A204.1 (cell line): ENCODE measurements at regions not wholly inside any gene's neighbourhood (a gene's known extent, or its start where the extent isn't known, plus 50 kb on each side); places are given as distances from the start of the nearest gene placed in this dataset.

Experiments
- FAIRE-seq: peaks from 2 replicates; lab custom pipeline; 2012; peaks lifted over from hg19 to GRCh38; lab: Jason Lieb, UNC

DNA sequence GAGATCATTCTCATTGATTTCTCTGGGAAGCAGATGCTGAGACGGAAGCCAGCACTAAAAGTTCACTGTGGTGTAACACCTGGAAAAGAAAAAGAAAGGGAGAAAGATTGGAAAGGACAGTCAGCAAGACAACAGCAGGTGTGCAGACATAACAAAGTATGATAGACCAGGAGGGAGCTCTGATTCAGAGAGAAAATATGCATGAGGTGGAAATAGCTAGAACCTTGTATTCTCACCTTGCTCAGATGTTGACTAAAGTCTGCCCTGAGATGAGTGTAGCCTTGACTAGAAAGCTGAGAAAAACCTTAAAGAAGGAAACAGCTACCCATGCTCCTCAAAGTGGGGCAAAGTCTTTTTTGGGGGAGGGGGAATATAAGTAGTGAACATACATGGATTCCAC, 1711.8 kb downstream of the EFNB2 start:
- no peak for FAIRE-seq

DNA sequence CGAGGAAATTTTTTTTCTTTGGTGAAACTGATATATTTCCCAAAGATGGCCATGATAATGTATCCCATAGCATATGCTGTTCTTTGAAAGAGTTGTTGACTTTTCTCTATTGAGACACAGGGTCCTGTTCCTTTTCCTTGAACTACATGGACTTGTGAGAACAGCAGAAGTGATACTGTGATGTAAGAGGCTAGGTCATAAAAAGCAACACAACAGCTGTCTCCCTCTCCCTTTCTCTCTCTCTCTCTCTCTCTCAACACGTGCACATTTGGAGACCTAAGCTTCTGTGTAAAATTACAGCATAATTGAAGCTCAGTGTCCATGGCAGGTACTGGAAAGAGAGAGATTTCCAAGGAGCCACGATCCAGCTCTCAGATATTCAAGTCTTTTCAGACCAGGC, 1712.4 kb downstream of the EFNB2 start:
- FAIRE-seq = no peak

DNA sequence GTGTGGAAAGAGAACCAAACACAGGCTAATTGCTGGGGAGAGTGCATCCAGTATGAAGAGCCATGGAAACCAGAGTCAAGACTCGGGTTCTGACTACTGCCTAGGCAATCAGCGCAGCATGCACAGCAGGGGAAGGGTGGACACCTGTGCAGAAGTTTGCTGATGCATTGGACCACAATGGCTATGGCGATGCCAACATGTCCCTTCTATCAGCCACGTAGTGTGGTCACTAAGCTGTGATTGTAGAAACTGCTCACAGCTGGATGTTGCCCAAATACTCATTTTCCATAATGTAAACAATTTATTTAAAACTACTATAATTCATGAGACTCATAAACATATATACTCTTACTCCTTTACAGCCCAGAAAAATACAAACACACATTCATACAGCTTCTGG, 1718.2 kb downstream of the EFNB2 start:
- FAIRE-seq = no peak

DNA sequence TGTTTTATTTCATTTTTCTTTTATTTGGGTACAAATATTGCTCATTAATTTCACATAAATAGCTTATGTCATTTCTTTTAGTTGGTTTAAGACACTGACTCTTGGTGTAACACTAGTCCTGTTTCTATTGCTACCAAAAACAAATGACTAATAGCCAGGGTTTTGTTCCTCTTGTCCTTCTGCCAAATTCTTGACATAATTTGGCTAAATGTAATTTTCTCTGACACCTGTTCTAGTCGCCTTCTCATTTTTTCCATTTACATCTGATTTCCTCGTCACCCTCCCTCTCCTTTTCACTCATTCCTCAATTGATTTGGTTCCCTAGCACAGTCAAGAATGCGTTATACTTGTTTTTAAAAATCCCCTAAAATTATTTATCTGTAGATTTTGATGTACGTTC, 1718.7 kb downstream of the EFNB2 start:
- FAIRE-seq = no peak

DNA sequence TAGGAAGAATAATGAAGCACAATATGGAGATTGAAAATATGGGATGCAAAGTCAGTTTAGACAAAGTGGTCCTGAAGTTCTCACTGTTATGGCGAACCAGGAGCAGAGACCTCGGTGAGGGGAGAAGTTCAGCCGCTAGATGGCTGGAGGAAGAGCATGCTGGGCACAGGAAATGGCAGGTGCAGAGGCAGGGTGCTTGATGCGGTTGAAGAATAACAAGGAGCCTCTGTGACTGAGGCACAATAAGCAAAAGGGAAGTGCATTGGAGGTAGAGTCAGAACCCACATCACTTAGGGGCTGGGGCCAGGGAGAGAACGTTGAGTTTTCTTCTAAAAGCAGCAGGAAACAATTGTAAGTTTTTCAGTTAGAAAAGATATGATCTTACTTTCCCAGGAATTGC, 1725.2 kb downstream of the EFNB2 start:
- FAIRE-seq = no peak

DNA sequence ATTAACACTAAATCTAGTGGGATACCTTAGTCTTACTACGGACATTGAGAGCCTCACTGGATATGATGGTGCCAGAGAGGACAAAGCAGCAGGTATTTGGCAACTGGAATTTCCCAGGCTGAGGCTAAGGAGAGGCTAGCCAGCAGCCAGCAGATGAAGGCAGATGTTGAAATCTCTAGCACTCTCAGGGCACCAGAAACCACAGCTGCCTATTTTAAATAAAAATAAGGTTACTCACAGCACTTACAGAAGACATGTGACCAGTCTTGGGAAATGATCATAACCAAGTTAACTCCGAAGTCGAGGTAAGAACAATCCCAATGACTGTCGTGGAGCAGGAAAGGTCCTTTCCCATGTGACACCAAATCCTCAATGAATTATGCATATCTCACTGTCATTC, 1726.0 kb downstream of the EFNB2 start:
- no peak for FAIRE-seq

DNA sequence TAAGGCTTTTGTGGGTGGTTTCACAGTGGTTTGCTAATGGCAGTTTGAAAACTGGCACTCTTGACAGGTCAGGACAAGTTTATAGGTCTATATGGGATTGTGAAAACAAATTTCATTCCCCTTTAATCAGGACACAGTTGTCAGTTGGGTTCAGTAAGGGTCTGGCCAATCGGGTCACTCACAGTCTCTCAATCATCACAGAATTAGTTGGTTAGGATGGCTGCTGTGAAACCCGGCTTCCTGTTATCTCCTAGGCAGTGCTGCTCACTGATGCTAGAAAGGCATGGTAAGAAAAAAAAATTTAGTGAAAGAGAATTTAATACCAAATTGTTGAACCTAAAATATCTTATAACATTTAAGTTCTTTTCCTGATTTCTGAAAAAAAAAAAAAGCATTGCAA, 1730.1 kb downstream of the EFNB2 start:
- FAIRE-seq = no peak

DNA sequence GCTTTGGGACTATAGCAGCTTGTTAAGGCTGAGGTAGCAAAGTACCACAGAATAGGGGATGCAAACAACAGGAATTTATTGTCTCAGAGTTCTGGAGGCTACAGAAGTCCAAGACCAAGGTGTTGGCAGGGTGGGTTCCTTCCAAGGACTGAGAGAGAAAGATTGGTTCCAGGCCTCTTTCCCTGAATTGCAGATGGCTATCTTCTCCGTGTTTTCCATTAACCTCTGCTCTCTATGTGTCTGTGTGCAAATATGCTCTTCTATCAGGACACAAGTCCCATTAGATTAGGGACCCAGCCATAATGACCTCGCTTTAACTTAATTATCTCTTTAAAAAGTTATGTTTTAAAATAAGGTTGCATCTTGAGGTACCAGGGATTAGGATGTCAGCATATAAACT, 1732.9 kb upstream of the SLC10A2 start:
- no peak for FAIRE-seq

DNA sequence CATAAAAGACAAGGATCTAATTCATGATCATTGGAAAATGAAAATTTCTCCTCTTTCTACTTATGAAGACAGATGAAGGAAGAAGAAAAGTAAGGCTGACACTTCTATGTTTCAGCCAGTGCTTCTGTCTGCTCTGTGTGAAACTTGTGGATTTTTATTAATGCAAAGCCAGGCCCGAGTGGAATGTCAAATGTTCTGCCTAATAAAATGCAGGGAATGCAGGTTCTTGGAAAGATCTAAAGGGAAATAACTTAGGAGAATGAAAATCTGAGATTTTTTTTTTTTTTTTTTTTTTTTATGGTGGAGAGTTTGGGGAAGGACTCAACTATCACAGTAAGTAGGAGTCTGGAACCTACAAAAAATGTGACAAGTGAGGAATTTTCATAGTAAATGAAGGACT, 1732.3 kb upstream of the SLC10A2 start:
- FAIRE-seq = no peak

DNA sequence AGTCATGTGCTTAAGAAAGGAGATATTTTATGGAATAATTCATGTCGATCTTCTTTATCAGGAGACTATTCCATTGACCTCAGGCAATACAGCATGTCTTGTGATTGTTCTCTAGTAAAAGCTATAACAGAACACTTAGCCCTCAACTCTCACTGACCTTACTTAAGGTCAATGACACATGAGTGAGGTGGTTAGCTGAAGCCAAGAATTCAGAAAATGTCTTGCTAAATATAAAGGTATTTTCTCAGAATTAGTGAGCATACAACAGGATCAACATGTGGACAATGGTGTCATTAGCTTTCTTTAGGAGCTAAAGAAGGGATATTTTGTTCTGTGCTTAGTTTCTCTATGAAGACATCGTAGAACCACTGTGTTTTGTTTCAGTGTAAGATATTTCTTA, 1730.4 kb upstream of the SLC10A2 start:
- FAIRE-seq = no peak

DNA sequence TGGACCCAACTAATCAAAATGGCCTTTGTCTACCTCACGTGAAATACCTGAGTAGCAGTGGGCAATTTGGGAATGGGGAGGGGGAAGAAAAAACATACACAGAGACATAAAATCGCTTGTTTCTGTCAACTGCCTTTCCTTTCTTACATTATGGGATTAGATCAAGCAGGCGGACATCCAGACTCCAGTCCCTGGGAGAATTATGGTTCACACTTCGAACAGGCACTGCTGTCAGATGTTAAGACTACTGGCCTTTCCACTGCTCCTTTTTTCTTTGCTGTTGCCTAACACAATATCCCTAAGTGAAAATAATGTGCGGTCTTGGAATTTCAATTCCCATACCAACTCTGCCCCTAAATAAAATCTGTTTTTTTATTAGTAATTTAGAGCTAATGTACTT, 1719.7 kb upstream of the SLC10A2 start:
- no peak for FAIRE-seq

DNA sequence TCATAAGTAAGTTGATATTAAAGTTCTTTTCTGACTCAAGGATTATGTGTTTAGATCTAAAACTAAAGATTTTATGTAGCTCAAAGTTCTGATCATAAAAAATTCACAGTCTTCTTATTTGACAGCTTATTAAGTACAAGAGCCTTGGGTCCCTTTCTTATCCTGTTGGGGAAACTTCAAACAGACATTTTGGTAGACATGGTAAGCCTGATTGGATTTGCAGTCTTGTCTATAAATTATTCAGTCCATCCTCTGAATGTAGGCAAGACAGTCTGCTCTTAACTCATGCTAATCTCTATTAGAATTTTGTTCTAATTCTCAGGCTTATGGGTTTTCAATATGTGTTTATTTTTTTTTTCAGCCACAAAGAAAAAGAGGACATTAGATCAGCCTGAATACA, 1718.7 kb upstream of the SLC10A2 start:
- no peak for FAIRE-seq

DNA sequence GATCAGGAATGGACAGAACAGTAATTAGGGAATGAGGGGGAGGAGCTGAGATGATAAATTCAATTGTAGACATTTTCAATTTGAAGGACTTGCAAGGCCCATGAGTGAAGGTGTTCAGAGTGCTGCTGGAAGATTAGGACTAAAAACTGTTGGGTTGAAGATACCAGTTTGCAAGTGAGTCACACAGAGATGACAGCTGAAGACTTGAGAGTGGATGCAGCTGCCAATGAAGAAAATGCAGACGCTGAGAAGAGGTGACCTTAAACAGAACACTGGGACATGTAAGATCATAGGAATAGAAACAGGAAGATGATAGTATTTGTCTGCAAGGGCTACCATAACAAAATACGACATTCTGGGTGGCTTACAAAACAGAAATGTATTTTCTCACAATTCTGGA, 1716.5 kb upstream of the SLC10A2 start:
- no peak for FAIRE-seq

DNA sequence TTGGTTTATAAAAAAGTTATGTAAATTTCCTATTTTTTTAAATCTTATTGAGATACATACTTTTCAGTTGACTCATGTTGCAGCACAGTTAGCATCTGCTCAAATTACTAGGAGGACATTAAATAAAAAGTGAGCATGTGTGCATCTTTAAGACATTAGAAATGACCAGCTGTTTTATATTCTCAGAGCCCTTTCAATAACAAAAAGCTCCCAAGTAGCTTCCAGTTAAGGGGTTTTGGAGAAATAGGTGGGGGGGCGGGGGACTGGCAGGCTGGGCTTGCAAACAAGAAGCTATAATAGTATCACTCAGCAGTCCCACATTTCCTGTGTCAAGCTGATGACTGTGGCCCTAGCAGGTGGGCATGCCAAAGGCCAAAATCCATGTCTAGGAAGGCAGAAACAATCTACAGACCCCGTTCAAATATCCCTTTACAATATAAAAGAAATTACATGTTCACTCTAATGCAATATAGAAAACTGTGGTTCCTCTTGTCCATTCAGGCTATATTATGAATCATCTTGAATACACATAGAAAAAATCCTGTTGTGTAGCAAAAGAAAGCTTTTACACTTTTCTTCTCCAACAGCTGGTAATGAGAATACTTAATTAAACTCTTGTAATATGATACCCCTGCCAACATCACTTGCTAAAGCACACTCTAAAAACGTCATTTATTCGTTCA, 1713.2 kb upstream of the SLC10A2 start:
- no peak for FAIRE-seq

DNA sequence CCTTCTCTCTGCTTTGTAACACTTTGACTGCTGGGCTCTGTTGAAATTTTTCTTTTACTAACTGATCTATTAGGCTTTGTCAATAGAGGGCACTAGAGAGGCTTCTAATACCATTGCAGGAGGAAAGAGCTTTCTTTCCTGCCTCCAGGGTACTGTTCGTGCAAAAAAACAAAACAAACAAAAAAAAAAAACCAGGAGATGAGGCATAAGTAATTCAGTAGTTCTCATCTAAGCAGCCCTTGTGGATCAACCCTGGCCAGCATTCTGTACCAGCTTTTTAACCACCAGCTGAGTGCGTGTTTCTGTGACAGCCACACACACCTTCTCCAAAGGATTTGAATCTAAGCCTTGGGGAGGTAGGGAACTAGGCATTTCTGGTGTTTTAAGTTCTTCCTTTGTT, 1707.6 kb upstream of the SLC10A2 start:
- no peak for FAIRE-seq

DNA sequence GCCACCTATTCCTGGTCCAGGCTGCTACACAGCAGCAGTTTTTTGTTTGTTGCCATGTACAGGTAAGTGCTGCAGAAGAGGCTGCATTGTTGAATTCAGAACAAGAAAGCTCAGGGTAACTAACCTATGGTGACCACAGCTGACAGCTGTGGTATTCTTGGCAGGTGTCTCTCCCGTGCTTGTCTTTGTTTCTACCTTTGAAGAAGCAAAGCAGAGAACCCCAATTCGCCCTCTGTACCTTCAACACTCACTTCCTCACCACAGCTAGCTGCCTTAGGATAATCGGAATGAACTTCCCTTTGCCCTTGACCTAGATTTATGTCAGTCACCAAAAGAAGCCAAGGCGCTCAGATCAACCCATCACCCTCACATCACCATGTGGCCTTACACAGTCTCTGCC, 1703.3 kb upstream of the SLC10A2 start:
- no peak for FAIRE-seq

DNA sequence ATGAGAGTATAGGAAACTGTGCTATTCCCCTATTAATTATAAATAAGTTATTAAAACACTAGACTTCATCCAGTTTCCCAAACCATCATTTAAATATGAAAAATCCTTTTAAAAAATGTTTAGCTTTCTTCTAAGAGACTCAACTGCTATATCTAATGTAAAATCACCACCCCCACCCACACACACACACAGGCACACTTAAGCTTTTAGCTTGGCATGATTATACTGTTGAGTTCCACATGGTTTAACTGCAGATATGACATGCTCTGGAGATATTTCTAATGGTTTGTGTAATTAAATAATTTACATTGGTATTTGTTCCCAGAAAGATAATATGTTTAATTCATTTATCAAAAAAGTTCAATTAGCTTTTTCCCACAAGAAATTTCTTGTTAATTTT, 1700.1 kb upstream of the SLC10A2 start:
- no peak for FAIRE-seq

DNA sequence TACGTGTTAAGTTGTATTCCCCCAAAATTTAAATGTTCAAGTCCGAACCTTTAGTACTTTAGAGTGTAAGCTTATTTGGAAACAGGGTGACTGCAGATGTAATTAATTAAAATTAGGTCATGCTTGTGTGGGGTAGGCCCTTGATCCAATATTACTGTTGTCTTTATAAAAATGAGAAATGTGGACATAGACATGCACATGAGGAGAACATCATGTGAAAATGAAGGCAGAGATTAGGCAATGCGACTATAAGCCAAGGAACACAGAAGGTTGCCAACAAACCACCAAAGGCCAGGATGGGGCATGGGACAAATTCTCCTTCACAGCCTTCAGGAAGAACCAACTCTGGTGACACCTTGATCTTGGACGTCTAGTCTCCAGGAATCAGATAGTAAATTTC, 1698.4 kb upstream of the SLC10A2 start:
- FAIRE-seq = no peak

DNA sequence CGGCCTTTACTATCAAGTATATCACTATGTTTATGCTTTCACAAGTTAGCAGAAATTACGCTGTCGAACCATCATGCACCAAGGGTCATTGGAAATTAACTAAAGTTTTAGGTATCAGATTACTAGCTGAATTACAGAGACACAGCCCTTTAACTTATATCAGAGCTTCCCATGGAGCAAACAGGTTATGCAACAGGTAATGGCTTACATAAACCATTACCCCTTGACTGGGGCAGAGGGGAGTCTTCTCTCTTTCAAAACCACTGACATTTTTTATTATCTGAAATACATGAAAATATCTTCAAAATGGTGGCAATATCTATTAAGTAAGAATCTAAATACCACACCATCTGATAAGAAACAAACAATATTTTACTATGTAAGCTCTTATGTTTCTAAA, 1692.9 kb upstream of the SLC10A2 start:
- no peak for FAIRE-seq

DNA sequence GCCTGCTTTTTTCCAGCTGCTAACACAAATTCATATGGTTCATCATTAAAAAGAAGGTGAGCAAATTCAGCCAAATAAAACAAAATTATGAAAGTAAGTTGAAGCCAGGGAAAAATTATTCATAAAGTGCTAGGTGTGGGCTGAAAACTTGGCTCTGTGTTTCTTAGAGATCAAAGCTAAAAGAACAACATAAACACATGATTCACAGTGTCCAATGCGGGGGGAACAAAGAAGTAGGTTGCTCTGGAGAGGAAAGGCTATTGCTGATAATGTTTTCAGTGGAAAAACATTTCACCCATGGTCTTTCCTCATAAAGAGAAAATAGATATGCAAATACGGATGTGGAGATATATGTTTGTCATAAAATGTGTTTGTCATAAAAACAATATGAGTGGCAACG, 1691.5 kb upstream of the SLC10A2 start:
- no peak for FAIRE-seq

DNA sequence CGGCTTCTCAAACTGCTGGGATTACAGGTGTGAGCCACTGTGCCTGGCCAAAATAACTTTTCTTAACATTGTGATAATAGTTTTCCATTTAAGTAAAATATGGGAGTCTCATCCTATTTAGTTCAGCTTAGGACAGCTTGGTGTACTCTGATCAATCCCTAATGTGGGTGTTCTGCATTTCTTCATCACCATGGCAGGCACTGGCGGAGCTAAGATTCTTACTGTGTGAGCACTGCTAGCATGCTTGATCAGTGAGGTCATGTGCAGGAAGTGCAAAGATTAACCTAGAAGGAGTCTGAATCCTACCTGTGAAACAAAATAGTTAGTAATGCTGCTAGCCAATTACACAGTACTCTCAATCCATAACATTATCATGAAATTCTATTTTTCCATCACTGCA, 1684.2 kb upstream of the SLC10A2 start:
- FAIRE-seq = no peak

DNA sequence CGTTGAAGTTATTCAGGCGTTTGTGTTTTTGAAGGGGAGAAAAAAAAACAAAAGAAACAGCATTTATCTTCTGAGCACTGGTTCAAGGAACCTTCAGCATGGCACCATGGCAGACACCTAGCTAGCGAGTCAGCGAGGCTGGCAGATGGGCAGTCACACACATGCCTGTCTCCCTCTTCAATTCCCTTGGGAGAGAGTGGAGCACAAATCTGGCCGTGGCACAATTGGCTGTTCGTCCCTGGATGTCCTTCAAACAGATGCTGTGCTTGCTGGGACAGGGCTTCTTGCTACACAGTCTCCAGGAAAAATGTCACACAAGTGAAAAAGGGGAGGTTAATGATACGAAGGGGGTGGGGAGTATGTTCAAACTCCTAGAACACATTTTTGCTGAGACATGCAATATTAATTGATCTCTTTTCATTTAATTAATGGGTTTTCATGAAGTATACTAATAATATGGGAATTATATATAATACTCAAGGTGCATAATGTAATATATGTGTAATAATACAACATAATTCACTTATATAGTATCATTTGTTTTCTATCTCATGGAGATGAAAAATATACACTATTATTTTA, 1674.5 kb upstream of the SLC10A2 start:
- FAIRE-seq = no peak

DNA sequence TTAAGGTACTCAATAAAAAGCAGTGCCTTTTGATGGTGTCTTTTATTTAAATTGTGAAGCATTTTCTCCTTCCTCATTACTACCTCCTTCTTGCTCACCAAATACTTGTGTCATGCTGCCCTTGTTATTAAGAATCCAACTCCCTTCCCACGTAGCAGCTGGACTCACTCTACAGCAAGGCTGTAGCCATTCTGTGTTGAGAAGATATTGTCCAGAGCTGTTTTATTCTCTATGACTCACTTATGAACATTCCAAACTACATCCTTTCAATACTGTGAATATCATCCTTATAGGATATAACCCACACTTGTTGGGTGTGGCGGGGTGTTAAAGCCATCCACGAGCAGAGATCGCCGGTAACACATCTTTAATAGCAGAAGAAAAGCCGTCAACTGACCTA, 1671.5 kb upstream of the SLC10A2 start:
- FAIRE-seq = no peak

DNA sequence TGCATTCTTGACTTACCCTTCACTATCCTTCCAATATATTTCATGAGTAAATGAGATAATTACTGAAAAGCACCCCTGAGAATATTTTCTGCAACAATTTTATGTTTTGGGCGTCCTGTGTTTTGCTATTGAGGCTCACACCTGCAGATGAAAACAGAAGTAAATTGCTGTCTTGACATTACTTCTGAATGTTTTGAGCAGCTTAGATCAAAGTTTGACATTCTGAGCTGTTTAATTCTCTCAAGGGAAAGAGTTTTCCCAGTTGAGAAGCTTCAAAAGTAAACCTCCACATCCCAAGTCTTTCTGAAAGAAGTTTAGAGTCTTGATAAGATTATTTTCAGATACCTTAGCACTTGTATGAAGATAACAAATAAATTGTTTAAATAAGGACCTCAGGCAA, 1667.2 kb upstream of the SLC10A2 start:
- no peak for FAIRE-seq

DNA sequence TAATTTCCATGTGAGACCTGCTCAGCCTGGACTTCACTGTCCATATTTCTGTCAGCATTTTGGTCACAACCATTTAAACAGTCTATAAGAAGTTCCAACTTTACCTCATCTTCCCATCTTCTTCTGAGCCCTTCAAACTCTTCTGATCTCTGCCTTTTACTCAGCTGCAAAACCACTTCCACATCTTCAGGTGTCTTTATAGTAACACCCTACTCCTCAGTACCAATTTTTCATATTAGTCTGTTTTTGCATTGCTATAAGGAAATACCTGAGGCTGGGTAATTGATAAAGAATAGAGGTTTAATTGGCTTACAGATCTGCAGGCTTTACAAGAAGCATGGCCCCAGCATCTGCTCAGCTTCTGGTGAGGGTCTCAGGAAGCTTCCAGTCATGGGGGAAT, 1648.9 kb upstream of the SLC10A2 start:
- no peak for FAIRE-seq
